Body of pancreas (tissue), 4 donors: ENCODE measurements at regions not wholly inside any gene's neighbourhood (a gene's known extent, or its start where the extent isn't known, plus 50 kb on each side); places are given as distances from the start of the nearest gene placed in this dataset.

Experiments
- CTCF ChIP-seq, 7 experiments: fragments of 450-650 bp in 4 of 7; fragments of 200-600 bp in 3 of 7; sonication (generic) in 3 of 7; IDR thresholded peaks; one replicate each; pipeline ENCODE4 v1.5.1; 2016 to 2019; ENCODE audit warnings: antibody characterized with exemption in 7 of 7
- POLR2A ChIP-seq, 3 donors: fragments of 450-650 bp; IDR thresholded peaks; one replicate each; pipeline ENCODE4 v1.6.1; 2016; ENCODE audit warnings: antibody characterized with exemption in 3 of 3, mild to moderate bottlenecking in 2 of 3

- TF ChIP-seq POLR2A (IDR thresholded peaks at IDR 0.05) (no peak), CTCF (IDR thresholded peaks at IDR 0.05) (no peak)
These were observed 1704.7 kb downstream of the HACE1 start for GRCh38 chr6:103154779-103155572.
